ENCODE measurements at regions not wholly inside any gene's neighbourhood (a gene's known extent, or its start where the extent isn't known, plus 50 kb on each side); places are given as distances from the start of the nearest gene placed in this dataset.

DNA sequence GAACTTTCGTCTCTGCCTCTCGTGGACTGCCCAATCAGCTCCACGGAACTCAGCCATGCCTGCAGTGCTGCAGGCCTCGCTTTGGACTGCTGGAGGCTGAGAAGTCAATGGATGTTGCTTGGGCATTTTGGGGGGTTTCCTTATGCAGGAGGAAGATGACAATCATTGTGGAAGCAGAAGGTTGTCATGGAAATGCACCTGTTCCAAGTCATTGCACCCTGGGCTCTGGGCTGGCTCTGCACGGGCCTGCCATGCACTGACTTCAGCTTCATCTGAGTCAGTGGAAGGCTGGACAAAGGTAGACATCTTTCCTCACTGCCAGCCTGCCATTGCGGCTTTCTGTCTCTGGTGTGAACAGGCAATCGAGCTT lies 217.3 kb downstream of the RPS24 start:
- TF ChIP-seq, protein P1, sequence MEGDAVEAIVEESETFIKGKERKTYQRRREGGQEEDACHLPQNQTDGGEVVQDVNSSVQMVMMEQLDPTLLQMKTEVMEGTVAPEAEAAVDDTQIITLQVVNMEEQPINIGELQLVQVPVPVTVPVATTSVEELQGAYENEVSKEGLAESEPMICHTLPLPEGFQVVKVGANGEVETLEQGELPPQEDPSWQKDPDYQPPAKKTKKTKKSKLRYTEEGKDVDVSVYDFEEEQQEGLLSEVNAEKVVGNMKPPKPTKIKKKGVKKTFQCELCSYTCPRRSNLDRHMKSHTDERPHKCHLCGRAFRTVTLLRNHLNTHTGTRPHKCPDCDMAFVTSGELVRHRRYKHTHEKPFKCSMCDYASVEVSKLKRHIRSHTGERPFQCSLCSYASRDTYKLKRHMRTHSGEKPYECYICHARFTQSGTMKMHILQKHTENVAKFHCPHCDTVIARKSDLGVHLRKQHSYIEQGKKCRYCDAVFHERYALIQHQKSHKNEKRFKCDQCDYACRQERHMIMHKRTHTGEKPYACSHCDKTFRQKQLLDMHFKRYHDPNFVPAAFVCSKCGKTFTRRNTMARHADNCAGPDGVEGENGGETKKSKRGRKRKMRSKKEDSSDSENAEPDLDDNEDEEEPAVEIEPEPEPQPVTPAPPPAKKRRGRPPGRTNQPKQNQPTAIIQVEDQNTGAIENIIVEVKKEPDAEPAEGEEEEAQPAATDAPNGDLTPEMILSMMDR (IDR thresholded peaks at IDR 0.05): no peak
- TF ChIP-seq ZFX (IDR thresholded peaks at IDR 0.05; ENCODE audit: borderline replicate concordance): no peak

Measured in 22Rv1 (cell line).